ENCODE measurements at regions not wholly inside any gene's neighbourhood (a gene's known extent, or its start where the extent isn't known, plus 50 kb on each side); places are given as distances from the start of the nearest gene placed in this dataset.

GRCh38 chr9:107976767-107977166 lies 487.2 kb upstream of the KLF4 start:
- TF ChIP-seq, protein P1, sequence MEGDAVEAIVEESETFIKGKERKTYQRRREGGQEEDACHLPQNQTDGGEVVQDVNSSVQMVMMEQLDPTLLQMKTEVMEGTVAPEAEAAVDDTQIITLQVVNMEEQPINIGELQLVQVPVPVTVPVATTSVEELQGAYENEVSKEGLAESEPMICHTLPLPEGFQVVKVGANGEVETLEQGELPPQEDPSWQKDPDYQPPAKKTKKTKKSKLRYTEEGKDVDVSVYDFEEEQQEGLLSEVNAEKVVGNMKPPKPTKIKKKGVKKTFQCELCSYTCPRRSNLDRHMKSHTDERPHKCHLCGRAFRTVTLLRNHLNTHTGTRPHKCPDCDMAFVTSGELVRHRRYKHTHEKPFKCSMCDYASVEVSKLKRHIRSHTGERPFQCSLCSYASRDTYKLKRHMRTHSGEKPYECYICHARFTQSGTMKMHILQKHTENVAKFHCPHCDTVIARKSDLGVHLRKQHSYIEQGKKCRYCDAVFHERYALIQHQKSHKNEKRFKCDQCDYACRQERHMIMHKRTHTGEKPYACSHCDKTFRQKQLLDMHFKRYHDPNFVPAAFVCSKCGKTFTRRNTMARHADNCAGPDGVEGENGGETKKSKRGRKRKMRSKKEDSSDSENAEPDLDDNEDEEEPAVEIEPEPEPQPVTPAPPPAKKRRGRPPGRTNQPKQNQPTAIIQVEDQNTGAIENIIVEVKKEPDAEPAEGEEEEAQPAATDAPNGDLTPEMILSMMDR (optimal IDR thresholded peaks at IDR 0.05 in 1 of 3, IDR thresholded peaks at IDR 0.05 in 1 of 3, conservative IDR thresholded peaks at IDR 0.05 in 1 of 3; ENCODE audit: extremely low read depth in 1 of 3, insufficient read depth in 2 of 3, low read length in 3 of 3) = no peak
- no peak for TF ChIP-seq EZH2 (IDR thresholded peaks at IDR 0.05; ENCODE audit: low read length)

Data from keratinocyte (primary cell).